ENCODE measurements at regions not wholly inside any gene's neighbourhood (a gene's known extent, or its start where the extent isn't known, plus 50 kb on each side); places are given as distances from the start of the nearest gene placed in this dataset.

- no peak for TF ChIP-seq CTCF (IDR thresholded peaks at IDR 0.05)
- TF ChIP-seq ZFX (IDR thresholded peaks at IDR 0.05; ENCODE audit: borderline replicate concordance): no peak
Measured at GRCh38 chr17:65402513-65403496, 158.6 kb downstream of the AXIN2 start.

All from 22Rv1 (cell line).